KMS-11 (cell line): ENCODE measurements at regions not wholly inside any gene's neighbourhood (a gene's known extent, or its start where the extent isn't known, plus 50 kb on each side); places are given as distances from the start of the nearest gene placed in this dataset.

Source experiments
- H2AFZ ChIP-seq: fragments of 200-600 bp; sonication (generic); 2 replicates; pipeline ENCODE4 v1.6.1; 2016; ENCODE audit warnings: antibody characterized with exemption, mixed run types, low read depth
- H3K27ac ChIP-seq: fragments of 200-600 bp; sonication (generic); 2 replicates; pipeline ENCODE4 v1.6.1; 2016; ENCODE audit warnings: mild to moderate bottlenecking, mixed run types
- H3K27me3 ChIP-seq: fragments of 200-600 bp; sonication (generic); 2 replicates; pipeline ENCODE4 v1.6.1; 2017; ENCODE audit warnings: mild to moderate bottlenecking, low read depth, mixed run types, moderate library complexity; ENCODE audit not compliant: insufficient read depth
- H3K36me3 ChIP-seq: fragments of 200-600 bp; sonication (generic); 2 replicates; pipeline ENCODE4 v1.6.1; 2017; ENCODE audit warnings: mild to moderate bottlenecking, mixed run types; ENCODE audit not compliant: insufficient read depth
- H3K4me1 ChIP-seq: fragments of 200-600 bp; sonication (generic); 2 replicates; pipeline ENCODE4 v1.6.1; 2016; ENCODE audit warnings: mild to moderate bottlenecking, low read depth, mixed run types; ENCODE audit not compliant: poor library complexity, severe bottlenecking
- H3K4me2 ChIP-seq: fragments of 200-600 bp; sonication (generic); 2 replicates; pipeline ENCODE4 v1.7.0; 2016; ENCODE audit warnings: mild to moderate bottlenecking, mixed run types
- H3K4me3 ChIP-seq: fragments of 200-600 bp; sonication (generic); IDR thresholded peaks from 2 replicates; pipeline ENCODE4 v1.6.1; 2017; ENCODE audit warnings: low read depth, low read length, mixed read lengths; ENCODE audit not compliant: insufficient read depth
- H3K79me2 ChIP-seq: fragments of 200-600 bp; sonication (generic); 2 replicates; pipeline ENCODE4 v1.6.1; 2016; ENCODE audit warnings: low read depth, mixed run types; ENCODE audit not compliant: insufficient read depth
- H3K9ac ChIP-seq: fragments of 200-600 bp; sonication (generic); 2 replicates; pipeline ENCODE4 v1.6.1; 2016; ENCODE audit warnings: mild to moderate bottlenecking, mixed run types
- H4K20me1 ChIP-seq: fragments of 200-600 bp; sonication (generic); 2 replicates; pipeline ENCODE4 v1.6.1; 2016; ENCODE audit warnings: mild to moderate bottlenecking, mixed run types; ENCODE audit not compliant: insufficient read depth
- TF ChIP-seq, protein P1 (sequence below): fragments of 200-600 bp; sonication (generic); conservative IDR thresholded peaks from 2 replicates; pipeline ENCODE4 v1.6.1; 2017; ENCODE audit warnings: low read depth, mild to moderate bottlenecking, antibody characterized with exemption, low read length, moderate library complexity, mixed read lengths

DNA sequence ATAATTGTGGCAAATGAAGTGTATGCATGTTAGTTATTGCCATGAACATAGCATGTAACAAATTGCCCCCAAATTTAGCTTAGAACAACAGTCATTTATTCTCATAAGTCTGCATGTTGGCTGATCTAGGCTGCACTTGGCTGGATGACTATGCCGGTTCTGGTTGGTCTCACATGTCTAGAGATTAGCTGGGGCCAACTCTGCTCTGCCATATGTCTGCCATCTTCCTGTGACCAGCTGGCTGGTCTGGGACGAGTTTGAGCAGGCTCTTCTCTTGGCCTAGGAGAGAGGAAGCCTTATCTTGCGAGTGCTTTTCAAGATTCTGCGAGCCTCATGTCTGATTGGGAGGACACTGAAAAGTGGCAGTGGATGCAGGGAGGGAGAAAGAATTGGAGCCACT is 198.3 kb upstream of the FAM78B start:
- H2AFZ ChIP-seq: no peak overlapping the region
- no peaks in the 10 kb centered on the region for H4K20me1 ChIP-seq
- H3K4me2 ChIP-seq: no peak overlapping the region
- no peaks in the 10 kb centered on the region for H3K27me3 ChIP-seq
- no peak overlapping the region for H3K27ac ChIP-seq
- H3K4me1 ChIP-seq: no peaks in the 10 kb centered on the region
- H3K4me3 ChIP-seq: no peak overlapping the region
- TF ChIP-seq, protein P1, sequence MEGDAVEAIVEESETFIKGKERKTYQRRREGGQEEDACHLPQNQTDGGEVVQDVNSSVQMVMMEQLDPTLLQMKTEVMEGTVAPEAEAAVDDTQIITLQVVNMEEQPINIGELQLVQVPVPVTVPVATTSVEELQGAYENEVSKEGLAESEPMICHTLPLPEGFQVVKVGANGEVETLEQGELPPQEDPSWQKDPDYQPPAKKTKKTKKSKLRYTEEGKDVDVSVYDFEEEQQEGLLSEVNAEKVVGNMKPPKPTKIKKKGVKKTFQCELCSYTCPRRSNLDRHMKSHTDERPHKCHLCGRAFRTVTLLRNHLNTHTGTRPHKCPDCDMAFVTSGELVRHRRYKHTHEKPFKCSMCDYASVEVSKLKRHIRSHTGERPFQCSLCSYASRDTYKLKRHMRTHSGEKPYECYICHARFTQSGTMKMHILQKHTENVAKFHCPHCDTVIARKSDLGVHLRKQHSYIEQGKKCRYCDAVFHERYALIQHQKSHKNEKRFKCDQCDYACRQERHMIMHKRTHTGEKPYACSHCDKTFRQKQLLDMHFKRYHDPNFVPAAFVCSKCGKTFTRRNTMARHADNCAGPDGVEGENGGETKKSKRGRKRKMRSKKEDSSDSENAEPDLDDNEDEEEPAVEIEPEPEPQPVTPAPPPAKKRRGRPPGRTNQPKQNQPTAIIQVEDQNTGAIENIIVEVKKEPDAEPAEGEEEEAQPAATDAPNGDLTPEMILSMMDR: no peak
- no peaks in the 10 kb centered on the region for H3K79me2 ChIP-seq
- H3K36me3 ChIP-seq: no peaks in the 10 kb centered on the region
- no peak overlapping the region for H3K9ac ChIP-seq

DNA sequence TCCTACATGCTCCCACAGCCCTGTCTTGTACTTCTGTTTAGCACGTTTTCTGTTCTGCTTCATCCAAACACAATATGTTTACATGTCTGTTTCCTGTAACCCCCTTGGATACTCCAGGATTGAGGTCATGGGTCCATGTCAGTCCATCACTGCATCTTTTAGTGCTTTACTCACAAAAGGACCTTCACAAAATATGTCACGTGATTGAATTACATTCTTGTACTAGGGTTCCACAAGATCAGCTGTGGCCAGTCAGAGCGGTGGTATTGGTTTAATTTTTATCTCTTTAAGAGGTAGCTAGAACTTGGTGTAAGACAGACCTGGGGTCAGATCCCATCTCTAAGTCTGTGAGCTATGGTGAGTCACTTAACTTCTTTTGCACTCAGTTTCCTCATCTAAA is 201.2 kb upstream of the FAM78B start:
- TF ChIP-seq, protein P1: no peak
- H3K27ac ChIP-seq: no peak overlapping the region
- H3K4me2 ChIP-seq: no peak overlapping the region
- no peaks in the 10 kb centered on the region for H3K36me3 ChIP-seq
- no peaks in the 10 kb centered on the region for H4K20me1 ChIP-seq
- no peaks in the 10 kb centered on the region for H3K79me2 ChIP-seq
- no peaks in the 10 kb centered on the region for H3K27me3 ChIP-seq
- no peak overlapping the region for H3K4me3 ChIP-seq
- no peak overlapping the region for H2AFZ ChIP-seq
- H3K9ac ChIP-seq: no peak overlapping the region
- H3K4me1 ChIP-seq: no peaks in the 10 kb centered on the region

DNA sequence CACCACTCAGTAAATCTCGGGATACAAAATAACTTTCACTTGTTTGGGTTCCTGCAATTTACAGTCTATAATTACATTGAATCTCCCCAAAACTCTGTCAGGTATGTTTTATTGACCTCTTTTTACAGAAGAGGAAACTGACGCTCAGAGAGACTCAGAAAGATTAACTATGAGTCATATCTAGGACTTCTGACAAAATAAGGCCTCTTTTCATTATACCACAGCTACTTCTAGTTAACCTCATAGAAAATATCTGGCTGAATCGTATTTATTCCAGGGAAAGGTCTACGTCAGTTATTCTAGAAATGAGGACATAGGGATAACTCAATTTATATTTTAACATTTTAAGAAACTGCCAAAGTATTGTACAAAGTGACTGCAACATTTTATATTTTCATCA is 211.1 kb upstream of the FAM78B start:
- H3K4me3 ChIP-seq: no peak overlapping the region
- H2AFZ ChIP-seq: no peak overlapping the region
- no peaks in the 10 kb centered on the region for H4K20me1 ChIP-seq
- H3K27me3 ChIP-seq: no peaks in the 10 kb centered on the region
- H3K36me3 ChIP-seq: no peaks in the 10 kb centered on the region
- H3K4me2 ChIP-seq: no peak overlapping the region
- no peaks in the 10 kb centered on the region for H3K79me2 ChIP-seq
- H3K4me1 ChIP-seq: no peaks in the 10 kb centered on the region
- TF ChIP-seq, protein P1: no peak
- H3K9ac ChIP-seq: no peak overlapping the region
- H3K27ac ChIP-seq: no peak overlapping the region

DNA sequence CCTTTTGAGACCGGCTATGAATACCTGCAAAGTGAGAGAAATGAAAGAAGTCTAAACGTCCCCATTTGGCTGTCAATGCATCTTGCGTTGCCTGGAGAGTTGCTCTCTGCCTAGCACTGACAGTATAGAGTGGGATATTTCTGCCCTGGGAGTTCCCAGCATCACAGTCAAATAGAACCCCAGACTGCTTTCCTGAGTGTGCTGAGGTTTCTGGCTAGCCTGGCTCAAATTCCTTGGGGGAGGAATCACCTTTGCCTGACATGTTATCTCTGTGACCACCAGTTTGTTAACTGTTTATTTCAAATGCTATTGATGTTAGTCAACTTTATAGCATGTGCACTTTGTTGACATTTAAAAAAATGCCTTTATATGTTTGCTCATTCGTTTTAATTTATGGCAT is 212.0 kb upstream of the FAM78B start:
- TF ChIP-seq, protein P1: no peak

More for the DNA sequence above, 212.0 kb upstream of the FAM78B start:
- no peak overlapping the region for H3K4me3 ChIP-seq
- no peaks in the 10 kb centered on the region for H3K79me2 ChIP-seq
- no peaks in the 10 kb centered on the region for H4K20me1 ChIP-seq
- H3K9ac ChIP-seq: no peak overlapping the region
- H3K36me3 ChIP-seq: no peaks in the 10 kb centered on the region
- no peak overlapping the region for H3K4me2 ChIP-seq
- no peak overlapping the region for H2AFZ ChIP-seq
- no peak overlapping the region for H3K27ac ChIP-seq
- peaks cover 4% of the 10 kb centered on the region for H3K4me1 ChIP-seq
- H3K27me3 ChIP-seq: no peaks in the 10 kb centered on the region
